ENCODE measurements at regions not wholly inside any gene's neighbourhood (a gene's known extent, or its start where the extent isn't known, plus 50 kb on each side); places are given as distances from the start of the nearest gene placed in this dataset.

- DNase-seq (ENCODE audit: low spot score) (no peak), ATAC-seq (no peak)
- Mint-ChIP-seq H3K9me3 (no peaks in the 10 kb centered on the region), H3K36me3 (no peaks in the 10 kb centered on the region), H3K27me3 (ENCODE audit: low read depth) (no peaks in the 10 kb centered on the region), H3K4me1 (no peaks in the 10 kb centered on the region), H3K27ac (no peak overlapping the region), H3K4me3 (no peak overlapping the region)
- CTCF ChIA-PET, result interaction anchor here (0.6 kb wide), 1 partner anchor 12 kb away, joined by 3 read pairs; no protein-coding TSS in a partner anchor
- no peak for TF ChIP-seq PRRX2 (CRISPR knock-in tag; IDR thresholded peaks at IDR 0.05)
- TF ChIP-seq ZNF423 (CRISPR knock-in tag; IDR thresholded peaks at IDR 0.05), result no peak
- no peak for TF ChIP-seq ZNF232 (CRISPR knock-in tag; IDR thresholded peaks at IDR 0.05)
- no peak for TF ChIP-seq ZNF317 (CRISPR knock-in tag; IDR thresholded peaks at IDR 0.05; ENCODE audit: borderline replicate concordance, low read depth)
- no peak for TF ChIP-seq NFATC4 (CRISPR knock-in tag; IDR thresholded peaks at IDR 0.05)
- TF ChIP-seq CTCF (IDR thresholded peaks at IDR 0.05), result no peak
- no peak for TF ChIP-seq ETV6 (CRISPR knock-in tag; IDR thresholded peaks at IDR 0.05)
- TF ChIP-seq NR3C1 (CRISPR knock-in tag; conservative IDR thresholded peaks at IDR 0.05; ENCODE audit: low read depth), result no peak
- no peak for TF ChIP-seq TP53 (CRISPR knock-in tag; IDR thresholded peaks at IDR 0.05)
- TF ChIP-seq AFF4 (CRISPR knock-in tag; IDR thresholded peaks at IDR 0.05; ENCODE audit: borderline replicate concordance), result no peak
- TF ChIP-seq MAX (CRISPR knock-in tag; IDR thresholded peaks at IDR 0.05), result no peak
- no peak for TF ChIP-seq ATF6 (CRISPR knock-in tag; IDR thresholded peaks at IDR 0.05)
- TF ChIP-seq TCF7 (CRISPR knock-in tag; IDR thresholded peaks at IDR 0.05; ENCODE audit: low read depth), result no peak
- TF ChIP-seq ERG (CRISPR knock-in tag; IDR thresholded peaks at IDR 0.05), result no peak
- no peak for TF ChIP-seq ZNF416 (CRISPR knock-in tag; IDR thresholded peaks at IDR 0.05)
- TF ChIP-seq FOXP4 (CRISPR knock-in tag; IDR thresholded peaks at IDR 0.05), result no peak
- no peak for TF ChIP-seq E2F5 (CRISPR knock-in tag; IDR thresholded peaks at IDR 0.05)
- TF ChIP-seq GABPB1 (CRISPR knock-in tag; IDR thresholded peaks at IDR 0.05), result no peak
- no peak for TF ChIP-seq EMX1 (CRISPR knock-in tag; IDR thresholded peaks at IDR 0.05)
- TF ChIP-seq IRF2 (CRISPR knock-in tag; IDR thresholded peaks at IDR 0.05; ENCODE audit: borderline replicate concordance, low read depth), result no peak
- POLR2A ChIA-PET, result no interaction called here
These were observed 208.5 kb downstream of the GPR37 start for GRCh38 chr7:124557101-124557500.

All from WTC11 (cell line).